Kidney capillary endothelial cell (primary cell): ENCODE measurements at regions not wholly inside any gene's neighbourhood (a gene's known extent, or its start where the extent isn't known, plus 50 kb on each side); places are given as distances from the start of the nearest gene placed in this dataset.
"Not testable (repeated sequence)": the region's sequence is repeated elsewhere in the genome, so short reads cannot be mapped to it uniquely, and the experiment has no call there.

Source experiments
- DNase-seq: peaks from one replicate; pipeline ENCODE4 v3.0.0-alpha.2; 2018; ENCODE audit warnings: low spot score

DNA sequence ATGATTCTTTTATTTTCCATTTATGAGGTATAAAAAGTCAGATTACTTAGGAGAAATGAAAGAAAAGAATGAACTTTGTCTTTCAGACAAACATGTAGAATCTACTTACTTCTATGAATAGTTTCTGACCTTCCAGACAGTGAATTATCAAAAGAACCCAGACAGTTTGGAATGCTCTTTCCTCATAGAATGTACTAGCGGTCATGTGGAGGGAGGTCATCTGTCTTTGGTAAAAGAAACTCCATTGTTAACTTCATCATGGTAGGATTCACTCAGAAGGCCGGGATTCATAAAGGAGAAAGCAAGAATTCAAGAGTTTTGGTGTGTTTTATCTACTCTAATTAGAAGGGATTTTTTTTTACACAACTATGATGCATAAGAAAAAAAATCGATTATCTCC lies 144.8 kb upstream of the ZNF804B start:
- no peak for DNase-seq

GRCh38 chr7:88610942-88611341 lies 148.6 kb upstream of the ZNF804B start:
- no peak for DNase-seq

DNA sequence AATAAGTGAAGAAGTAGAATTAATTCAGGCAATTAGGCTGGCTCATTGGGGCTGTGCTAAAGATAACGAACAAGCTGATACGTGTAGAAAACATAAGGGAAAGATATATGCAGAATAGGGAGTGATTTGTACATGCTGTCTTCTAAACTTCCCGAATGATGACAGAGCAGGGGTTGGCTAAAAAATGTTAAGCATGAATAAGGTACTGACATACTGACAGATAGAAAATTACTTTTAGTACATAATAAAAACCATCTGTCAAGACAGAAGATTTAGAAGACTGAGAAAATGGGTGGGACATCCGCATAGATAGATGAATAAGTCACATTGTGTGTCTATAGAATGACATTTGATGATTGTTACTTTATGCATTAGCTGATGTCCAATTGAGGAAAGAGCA lies 158.8 kb upstream of the ZNF804B start:
- DNase-seq, result no peak

GRCh38 chr7:88599528-88599927 lies 160.0 kb upstream of the ZNF804B start:
- DNase-seq, result no peak

GRCh38 chr7:88597941-88598425 lies 161.5 kb upstream of the ZNF804B start:
- DNase-seq, result no peak

DNA sequence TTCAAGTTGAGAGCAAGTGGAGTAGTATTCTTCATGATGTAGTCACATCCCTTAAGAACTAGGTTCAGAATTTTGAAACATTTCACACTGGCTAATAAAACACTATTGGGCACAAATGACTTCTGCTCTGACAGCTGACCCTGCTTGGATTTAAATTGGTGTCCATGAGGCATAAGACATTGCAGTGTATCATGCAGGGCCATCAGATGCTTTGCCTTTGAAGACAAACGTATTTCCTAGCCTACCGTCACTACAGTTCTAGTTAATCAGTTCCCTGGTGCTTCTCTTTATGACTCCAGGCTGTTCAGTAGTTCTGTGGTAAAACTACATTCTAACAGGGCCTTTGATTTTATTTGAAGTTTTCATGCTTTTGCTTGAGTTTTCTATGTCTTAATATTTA lies 168.5 kb upstream of the ZNF804B start:
- no peak for DNase-seq

- DNase-seq, result no peak
Observed at GRCh38 chr7:88589927-88590326, 169.6 kb upstream of the ZNF804B start.

GRCh38 chr7:88586890-88587289 lies 172.6 kb upstream of the ZNF804B start:
- DNase-seq, result no peak

GRCh38 chr7:88586219-88586618 lies 173.3 kb upstream of the ZNF804B start:
- DNase-seq, result no peak

- DNase-seq, result no peak
Observed at GRCh38 chr7:88576720-88577119, 182.8 kb upstream of the ZNF804B start.

- no peak for DNase-seq
Observed at GRCh38 chr7:88566162-88566729, 193.3 kb upstream of the ZNF804B start.

DNA sequence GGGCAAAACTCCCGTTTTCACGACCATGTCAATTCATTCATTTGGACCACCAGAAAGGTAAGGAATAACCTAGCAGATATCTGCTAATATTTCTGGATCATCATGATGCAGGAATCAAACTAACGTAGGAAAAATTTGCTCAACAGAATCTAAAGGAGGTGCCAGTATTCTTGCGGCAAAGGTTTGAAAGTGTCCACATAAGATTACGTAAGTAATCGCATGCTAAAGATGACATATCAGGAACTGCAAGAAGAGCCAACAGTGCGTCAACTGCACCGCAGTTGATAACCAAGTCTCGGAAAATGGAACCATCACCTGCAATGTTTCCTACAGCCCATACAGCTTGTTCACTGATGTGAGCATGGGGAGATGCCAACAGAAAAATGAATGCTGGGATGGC lies 194.1 kb upstream of the ZNF804B start:
- DNase-seq, result no peak

DNA sequence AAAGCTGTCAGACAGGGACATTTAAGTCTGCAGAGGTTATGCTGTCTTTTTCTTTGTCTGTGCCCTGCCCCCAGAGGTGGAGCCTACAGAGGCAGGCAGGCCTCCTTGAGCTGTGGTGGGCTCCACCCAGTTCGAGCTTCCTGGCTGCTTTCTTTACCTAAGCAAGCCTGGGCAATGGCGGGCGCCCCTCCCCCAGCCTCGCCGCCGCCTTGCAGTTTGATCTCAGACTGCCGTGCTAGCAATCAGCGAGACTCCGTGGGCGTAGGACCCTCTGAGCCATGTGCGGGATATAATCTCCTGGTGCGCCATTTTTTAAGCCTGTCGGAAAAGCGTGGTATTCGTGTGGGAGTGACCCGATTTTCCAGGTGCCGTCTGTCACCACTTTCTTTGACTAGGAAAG lies 203.1 kb upstream of the ZNF804B start:
- DNase-seq, result not testable (repeated sequence)

GRCh38 chr7:88554847-88555246 lies 204.7 kb upstream of the ZNF804B start:
- DNase-seq, result not testable (repeated sequence)

GRCh38 chr7:88548399-88548798 lies 211.1 kb upstream of the ZNF804B start:
- no peak for DNase-seq

- DNase-seq, result peak; percentile 7
Observed at GRCh38 chr7:88546808-88547207, 212.7 kb upstream of the ZNF804B start.

- DNase-seq, result no peak
Observed at GRCh38 chr7:88545663-88546062, 213.8 kb upstream of the ZNF804B start.

DNA sequence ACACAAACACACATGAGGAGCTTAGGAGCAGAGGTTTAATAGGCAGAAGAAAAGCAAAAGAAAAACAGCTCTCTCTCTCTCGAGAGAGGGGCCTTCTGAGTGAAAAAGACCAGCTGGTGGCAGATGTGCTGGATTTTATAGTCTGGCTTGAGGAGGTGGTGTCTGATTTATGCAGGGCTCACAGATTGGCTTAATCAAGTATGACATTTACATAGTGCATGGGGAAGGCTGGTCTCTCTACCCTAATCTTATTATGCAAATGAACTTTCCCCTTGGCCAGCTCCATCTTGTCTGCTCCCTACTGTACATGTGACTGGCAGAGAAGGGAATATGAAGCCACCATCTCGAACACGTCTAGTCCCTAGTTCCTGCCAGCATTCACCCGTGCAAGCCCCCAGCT lies 219.5 kb upstream of the ZNF804B start:
- no peak for DNase-seq

GRCh38 chr7:88539518-88539917 lies 220.0 kb upstream of the ZNF804B start:
- DNase-seq, result no peak

DNA sequence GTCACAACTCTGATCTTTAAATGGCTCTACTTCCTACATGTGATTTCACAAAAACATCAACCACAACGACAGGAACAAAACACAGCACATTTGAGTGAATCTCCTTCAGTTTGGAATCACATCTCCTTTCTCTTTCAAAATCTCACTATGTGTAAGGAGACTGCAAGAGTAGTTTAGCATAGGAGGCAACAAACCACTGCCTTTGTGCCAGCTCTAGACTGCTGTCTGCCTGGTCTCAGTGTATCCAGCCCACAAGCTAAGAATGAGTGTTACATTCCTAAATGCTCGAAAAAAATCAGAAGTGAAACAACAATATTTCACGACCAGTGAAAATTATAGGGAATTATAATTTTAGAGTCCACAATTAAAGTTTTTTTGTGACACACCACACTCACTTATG lies 217.0 kb upstream of the STEAP4 start:
- no peak for DNase-seq

GRCh38 chr7:88522771-88523293 lies 216.1 kb upstream of the STEAP4 start:
- DNase-seq, result no peak

- no peak for DNase-seq
Observed at GRCh38 chr7:88516429-88516828, 209.7 kb upstream of the STEAP4 start.

GRCh38 chr7:88515301-88515700 lies 208.6 kb upstream of the STEAP4 start:
- no peak for DNase-seq

GRCh38 chr7:88509341-88509740 lies 202.6 kb upstream of the STEAP4 start:
- no peak for DNase-seq
